HG02798 (cell line): ENCODE measurements at regions not wholly inside any gene's neighbourhood (a gene's known extent, or its start where the extent isn't known, plus 50 kb on each side); places are given as distances from the start of the nearest gene placed in this dataset.
"Not testable (repeated sequence)": the region's sequence is repeated elsewhere in the genome, so short reads cannot be mapped to it uniquely, and the experiment has no call there.

Experiments used
- ATAC-seq: cut with Tn5 transposase; IDR thresholded peaks from one replicate; pipeline ENCODE4 v1.9.1; 2021; ENCODE audit warnings: mild to moderate bottlenecking; ENCODE audit not compliant: unreplicated experiment, poor library complexity

DNA sequence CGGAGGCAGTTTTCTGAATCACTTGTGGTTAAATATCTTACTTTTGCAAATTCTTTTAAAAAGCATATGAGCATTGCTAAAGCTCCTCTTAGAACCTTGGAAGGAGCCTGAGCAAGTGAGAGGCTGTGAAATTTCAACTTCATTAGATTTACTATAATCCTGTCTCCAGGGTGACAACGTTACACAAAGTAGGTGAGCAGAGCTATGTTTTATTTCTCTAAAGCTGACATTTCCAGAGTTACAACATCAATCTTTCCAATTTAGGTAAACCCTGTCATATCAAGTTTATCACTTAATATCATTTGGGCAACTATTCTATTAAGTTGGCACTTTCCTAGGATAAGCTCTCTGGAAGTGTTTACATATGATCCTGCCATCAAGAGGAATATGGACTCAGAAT is 544.9 kb upstream of the CBLB start:
- no peak for ATAC-seq

DNA sequence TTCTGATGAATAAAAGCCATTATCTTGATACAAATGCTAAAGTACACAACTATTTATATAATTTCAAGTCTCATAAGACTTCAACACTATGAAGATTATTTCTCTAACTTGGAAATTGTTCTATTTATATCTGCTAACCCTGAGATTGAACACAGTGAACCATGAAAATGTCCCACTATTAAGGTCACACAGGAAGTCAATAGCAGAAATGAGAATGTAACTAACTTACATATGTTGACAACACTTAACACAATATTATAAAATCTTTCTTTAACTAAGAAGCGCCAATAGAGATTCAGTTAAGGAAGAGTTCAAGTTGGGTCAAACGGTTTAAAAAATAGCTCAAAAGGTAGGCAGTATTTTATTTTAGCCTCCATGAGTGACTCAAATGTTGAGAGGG is 551.8 kb upstream of the CBLB start:
- ATAC-seq = no peak

DNA sequence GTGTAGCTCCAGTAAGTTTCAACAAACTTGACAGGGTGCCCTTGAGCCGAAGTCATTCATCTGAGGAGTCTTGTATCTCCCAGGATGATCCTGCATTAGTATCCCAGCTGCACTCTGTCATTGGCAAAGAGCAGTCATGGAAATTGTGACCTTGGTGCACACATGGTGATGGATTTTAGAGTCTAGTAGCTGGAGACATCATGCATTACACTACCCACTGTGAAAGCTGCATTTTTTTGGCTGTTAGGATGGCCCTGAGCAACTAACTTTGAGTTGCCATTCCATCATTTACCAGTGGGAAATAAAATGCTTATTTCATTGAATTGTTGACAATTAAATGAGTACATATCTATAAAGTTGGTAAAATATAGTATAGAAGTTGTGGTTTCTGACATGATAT is 552.6 kb upstream of the CBLB start:
- no peak for ATAC-seq

DNA sequence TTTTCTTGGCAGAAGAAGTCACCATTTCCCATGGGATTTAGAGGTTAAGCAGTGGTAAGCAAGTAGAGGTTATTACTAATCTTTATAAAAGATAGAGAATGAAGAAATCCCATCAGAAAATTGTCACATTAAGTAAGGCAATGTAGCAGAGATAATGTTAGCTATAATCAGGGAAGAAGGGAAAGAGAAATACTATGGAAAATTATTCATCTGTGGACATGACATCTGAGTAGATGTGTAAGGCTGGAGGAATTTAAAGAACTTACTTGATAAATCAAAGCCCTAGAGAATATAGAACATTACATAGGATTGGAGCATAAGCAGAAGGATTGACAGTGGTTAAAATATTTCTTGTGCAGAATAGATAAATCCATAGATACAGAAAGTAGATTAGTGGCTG is 553.1 kb upstream of the CBLB start:
- ATAC-seq = no peak

DNA sequence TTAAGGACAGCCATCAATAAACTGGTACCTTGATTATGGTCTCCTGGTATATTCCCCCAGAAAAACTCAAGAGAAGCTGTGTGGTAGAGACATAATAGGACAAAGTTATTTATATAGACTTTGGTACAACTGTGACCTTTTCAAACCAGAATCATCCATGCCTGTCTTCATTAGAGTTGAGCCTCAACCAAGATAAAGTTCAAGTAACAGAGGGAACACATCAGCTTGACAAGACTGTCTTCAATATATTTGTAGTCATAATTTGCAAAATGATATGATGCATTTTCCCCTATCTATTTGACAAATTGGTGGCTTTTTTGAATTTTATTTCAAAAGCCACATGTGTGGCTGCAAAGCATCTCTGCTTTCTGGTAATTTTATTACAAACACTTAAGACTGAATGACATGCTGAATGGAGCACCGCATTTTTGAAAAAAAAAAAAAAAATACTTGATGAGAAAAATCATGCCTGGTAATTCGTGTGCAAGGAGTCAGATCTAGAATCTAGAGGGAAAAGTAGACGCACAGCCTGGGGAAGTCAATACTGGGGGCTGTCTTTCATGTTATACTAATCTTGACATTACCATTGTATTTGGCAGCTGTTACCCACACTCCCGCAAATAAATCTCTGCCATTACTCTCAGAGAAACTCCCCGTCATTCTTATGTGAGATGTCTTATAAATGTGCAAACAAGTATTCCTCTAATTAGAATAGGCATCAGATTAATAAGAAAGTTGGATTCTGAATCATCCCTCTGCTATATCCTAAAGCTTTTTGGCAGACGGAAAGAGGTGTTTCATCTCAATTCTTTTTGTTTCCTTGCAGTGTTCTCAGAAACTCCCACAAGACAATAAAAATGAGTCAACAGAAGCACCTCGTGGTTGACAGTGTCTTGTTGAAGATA is 554.8 kb upstream of the CBLB start:
- ATAC-seq = peak; percentile 40

DNA sequence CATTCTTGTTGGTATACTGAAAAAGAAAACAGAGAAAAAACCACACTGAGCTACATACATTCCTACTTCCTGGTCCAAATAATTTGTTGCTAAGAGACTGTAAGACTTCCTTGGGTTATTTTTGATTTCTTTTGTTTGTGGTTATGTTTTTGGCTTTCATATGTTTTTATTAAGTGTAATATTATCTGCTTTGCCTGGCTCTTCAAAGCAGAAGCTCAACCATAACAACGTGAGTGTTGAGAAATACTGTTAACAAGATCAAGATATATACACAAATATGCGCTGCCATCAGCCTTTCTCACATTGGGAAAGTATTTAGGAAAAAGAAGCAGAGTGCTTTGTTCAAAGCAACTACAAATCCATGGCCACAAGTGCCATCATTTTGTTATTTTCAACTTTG is 556.2 kb upstream of the CBLB start:
- ATAC-seq = no peak

DNA sequence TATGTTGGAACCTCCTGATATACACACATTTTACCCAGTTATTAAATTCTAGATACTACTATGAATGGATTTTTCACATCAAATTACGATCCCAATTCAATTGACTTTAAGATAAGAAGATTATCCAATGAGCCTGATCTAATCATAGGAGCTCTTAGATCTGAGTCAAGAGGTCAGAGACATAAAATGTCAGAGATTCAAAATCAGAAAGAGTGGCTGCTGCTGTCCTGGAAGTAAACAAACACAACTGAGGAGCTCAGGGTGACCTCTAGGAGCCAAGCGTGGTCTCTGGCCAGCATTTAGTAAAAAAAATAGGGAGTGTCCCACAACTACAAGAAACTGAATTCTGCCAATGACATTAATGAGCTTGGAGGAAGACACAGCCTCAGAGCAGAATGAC is 557.1 kb upstream of the CBLB start:
- no peak for ATAC-seq

DNA sequence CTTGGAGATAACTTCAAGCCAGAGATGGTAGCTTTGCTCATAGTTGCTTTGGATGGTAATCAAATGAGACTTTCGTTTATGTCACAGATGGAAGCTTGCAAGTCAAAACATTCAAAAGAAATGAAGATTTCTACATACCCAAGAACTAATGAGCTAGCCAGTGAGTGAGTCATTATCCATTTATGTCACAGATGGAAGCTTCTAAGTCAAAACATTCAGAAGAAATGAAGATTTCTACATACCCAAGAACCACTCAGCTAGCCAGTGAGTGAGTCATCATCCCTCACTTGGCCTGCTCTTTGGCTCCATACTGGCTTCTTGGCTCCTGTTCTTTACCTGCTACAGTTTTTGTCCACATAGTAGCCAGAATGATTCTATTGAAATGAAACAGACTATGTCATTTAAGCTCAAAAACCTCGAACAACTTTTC is 559.8 kb upstream of the CBLB start:
- ATAC-seq = no peak

DNA sequence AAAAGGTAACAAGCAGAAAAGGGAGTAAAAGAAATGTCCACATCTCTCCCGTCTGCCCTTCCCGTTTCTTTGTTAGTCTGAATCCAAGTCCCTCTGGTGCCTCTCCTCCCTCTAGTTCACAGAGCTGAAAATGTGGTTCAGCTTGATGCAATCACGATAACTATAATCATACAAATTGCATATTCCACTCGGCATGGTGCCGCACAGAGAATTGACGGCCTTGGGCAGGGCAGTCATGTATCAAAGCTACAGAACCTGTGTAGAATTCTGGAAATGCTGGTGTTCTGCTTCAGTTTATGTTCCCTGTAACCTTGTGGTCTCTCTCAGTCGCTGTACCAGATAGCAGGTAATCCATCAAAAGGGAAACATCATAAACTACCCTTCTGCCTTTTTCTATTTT is 562.9 kb upstream of the CBLB start:
- no peak for ATAC-seq

DNA sequence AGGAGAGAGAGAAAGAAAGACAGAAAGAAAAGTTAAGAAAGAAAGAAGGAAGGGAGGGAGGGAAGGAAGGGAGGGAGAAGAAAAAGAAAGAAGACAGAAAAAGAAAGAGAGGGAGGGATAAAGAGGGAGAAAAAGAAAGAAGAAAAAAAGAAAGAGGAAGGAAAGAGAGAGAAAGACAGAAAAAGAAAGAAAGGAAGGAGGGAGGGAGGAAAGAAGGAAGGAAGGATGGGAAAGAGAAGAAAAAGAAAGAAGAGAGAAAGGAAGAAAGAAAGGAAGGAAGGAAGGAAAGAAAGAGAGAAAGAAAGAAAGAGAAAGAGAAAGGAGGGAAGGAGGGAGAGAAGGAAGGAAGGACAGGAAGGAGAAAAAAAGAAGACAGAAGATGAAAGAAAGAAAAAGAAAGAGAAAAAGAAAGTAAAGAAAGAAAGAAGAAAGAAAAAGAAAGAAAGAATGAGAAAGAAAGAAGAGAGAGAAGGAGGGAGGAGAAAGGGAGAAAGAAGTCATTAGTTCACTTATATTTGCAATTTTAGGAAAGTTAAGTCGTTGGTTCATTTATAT is 567.2 kb upstream of the CBLB start:
- no peak for ATAC-seq

DNA sequence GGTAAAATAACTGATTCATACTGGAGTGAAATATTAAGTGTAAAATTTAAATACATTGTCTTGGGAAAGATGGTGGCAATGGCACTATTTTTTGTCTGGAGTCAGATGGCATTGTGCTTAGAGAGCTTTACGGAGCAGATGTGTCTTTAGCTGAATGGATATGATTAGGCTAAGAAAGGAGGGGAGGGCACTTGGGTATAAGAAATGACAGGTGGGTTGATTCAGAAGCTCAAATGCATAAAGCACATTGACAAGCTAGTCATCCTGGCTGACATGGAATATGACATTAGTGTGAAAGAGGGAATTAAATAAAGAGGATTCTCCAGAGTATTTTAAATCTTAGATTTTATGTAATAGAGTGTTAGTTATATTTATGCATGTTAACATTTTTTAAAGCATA is 570.1 kb upstream of the CBLB start:
- no peak for ATAC-seq

DNA sequence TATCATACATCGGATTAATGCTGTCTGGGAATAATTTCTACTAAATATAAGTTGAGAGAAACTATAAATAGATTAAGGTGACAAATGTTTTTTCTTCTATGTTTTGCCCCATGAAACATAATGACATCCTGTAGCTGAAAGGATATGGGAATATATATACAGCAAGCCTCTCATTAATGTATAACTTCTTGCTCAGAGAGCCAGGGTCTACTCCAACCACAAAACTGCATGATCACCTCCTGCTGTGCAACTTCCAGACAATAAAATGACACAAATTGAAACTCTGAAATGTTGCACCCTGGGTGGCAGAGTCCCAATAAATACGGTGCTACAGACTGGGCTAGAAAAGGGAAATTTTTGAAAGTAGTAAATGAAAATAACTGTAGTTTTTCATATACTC is 571.9 kb upstream of the CBLB start:
- ATAC-seq = no peak

DNA sequence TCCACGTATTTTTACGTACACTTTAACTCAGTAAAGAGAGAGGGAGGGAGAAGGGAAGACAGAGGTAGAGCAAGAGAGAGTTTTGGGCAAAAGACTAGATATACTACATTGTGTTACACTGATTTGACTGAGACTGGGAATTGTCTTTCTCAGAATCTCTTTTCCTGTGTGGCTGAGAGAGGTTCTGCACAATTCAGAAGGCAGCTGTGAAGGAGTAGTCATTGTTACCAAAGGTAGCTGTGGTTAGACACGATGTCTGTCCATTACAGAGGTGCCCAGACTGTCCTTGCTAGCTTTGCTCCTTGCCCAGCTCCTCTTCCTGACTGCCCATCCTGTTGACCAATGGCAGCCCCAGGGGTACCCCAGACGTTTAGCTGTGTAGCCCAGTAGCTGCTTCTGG is 577.5 kb upstream of the CBLB start:
- ATAC-seq = no peak

DNA sequence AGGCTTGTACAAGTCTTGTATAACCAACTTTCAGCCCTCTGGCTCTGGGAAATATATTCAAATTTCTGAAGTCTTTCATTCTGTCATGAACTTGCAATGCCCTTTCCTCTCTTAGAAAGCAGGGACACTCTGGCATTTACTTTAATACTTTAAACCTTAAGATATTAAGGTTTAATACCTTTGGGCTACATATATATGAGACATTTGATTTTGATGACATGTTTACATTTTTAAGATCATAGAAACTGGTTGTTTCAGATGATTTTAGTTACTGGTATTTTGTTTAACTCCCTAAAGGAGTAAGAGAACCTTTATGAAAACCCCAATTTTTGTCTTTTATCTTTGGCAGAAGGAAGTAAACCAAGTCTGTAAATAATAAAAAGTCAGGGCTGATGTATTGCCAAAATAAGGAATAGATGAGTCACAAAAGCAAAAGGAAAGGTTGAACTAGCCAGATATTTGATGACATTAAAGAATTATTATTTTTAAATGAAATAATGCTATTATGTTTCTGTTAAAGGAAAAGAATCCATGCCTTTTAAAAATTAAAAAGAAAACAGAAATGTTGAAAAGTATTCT is 579.0 kb upstream of the CBLB start:
- ATAC-seq = no peak

DNA sequence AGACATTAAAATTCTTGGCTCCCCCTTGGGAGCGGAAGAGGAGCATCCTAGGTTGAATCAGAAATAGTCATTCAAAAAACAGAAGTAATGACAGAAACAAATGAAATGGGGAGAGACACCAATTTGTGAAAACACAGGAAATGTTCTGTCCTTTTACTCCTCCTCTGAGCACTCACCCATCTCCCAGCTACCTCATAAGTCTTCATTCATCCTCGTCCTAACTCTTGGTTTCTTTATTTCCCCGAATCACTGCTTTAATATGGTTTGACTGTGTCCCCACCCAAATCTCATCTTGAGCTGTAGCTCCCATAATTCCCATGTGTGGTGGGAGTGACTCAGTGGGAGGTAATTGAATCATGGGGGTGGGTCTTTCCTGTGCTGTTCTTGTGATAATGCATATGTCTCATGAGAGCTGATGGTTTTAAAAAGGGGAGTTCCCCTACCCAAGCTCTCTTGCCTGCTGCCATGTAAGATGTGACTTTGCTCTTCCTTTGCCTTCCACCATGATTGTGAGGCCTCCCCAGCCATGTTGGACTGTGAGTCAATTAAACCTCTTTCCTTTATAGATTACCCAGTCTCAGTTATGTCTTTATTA is 579.7 kb upstream of the CBLB start:
- not testable (repeated sequence) for ATAC-seq

DNA sequence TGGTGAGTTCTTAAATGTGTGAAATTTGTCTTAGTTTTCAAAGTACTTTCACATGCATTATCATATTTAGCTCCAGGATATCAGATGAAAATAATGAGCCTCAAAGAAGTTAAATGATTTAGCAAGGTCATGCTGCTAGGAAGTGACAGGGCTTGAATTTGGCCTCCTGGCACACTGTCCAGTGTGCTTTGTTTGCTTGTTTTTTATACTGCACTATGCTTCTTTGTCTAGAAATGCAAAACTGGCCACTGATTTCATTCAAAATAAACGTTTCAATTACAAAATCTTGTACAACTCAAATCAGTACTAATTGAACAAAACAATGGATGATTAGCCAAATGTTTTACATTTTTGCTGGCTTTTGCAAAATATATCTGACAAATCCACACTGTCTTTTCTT is 583.3 kb upstream of the CBLB start:
- ATAC-seq = no peak

DNA sequence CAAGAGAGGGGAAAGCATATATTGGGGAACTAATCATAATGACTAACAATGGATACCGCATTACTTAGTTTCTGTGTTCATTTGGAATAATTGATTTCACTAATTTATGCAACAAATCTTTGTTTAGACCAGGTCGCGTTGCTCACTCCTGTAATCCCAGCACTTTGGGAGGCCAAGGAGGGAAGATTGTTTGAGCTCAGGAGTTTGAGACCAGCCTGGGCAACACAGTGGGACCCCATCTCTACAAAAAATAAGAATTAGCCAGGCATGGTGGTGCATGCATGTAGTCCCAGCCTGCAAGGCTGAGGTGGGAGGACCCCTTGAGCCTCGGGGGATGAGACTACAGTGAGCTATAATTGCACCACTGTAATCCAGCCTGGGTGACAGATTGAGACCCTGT is 585.7 kb upstream of the CBLB start:
- no peak for ATAC-seq

DNA sequence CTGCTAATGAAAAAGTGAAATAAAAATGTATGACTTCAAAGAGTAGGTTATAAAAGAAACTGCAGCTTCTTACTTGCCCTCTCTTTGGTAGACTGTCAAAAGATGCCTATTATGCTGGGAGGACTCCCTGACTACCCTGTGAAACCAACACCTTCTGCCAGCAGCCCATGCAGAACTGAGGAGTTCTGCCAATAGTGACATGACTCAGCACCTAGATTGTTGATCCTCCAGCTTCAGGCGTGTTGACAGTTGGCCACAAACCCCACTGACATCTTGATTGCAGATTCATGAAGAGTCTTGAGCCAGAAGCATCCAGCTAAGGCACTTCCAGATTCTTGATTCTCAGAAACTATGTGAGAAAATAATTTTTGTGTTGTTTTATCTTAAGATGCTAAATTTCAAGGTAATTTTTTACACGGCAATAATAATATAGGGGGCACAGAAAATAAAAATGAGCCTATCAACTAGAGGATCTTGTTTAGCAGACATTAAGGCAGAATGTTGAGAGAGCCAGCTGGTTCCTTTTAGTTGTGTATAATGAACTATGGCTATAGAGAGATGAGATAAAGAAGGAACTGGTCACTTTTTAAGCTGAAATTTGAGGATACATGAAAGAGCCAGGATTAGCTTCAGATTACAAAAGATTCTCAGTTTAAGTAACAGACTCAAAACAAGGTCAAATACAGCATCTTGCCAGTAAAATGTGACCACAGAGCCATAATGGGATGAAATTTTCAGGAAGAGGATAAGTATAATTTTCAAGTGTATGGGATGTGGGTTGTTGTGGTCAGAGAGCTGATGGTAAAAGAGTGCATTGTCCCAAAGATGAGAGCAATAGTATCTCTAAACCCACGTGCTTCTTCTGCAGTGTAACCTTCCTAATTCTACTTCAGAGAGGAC is 588.7 kb upstream of the CBLB start:
- ATAC-seq = peak; percentile 98

DNA sequence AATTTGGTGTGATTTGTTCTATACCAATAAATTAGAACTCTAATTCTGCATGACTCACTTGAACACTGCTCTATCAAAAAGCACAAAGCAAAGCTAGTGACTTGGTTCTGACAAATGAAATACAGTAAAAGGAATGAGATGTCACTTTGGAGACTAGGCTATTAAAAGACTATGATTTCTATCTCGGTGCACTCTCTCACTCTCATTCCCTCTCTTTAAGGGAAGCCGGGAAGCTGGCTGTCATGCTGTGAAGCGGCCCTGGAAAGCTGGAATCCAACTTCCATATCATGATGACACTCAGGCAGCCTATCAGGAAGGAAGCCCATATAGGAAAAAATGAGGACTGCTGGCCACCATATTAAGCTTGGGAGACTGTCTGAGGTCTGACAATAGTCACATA is 590.1 kb upstream of the CBLB start:
- ATAC-seq = no peak

DNA sequence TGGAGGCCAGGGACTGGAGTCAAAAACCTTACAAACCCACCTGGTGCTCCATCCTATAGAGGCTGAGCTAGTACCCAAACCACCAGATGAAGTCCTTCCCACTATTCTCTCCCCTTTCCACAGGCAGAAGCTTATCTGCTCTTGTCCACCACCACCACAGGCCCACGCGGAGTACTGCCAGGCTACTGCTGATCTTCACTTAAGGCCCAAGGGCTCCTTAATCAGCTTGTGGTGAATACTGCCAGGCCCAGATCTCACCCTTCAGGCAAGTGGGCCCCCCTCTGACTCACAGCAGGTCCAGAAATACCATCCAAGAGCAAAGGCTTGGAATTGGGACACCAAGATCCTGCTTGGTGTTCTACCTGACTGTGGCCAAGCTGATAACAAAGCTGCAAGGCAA is 598.1 kb upstream of the CBLB start:
- no peak for ATAC-seq
